Ovary (tissue), 7 donors: ENCODE measurements at regions not wholly inside any gene's neighbourhood (a gene's known extent, or its start where the extent isn't known, plus 50 kb on each side); places are given as distances from the start of the nearest gene placed in this dataset.
"Not testable (repeated sequence)": the region's sequence is repeated elsewhere in the genome, so short reads cannot be mapped to it uniquely, and the experiment has no call there.

ENCODE experiments used
- DNase-seq, 5 donors: peaks; one replicate each; pipeline ENCODE4 v3.0.0-alpha.2; 2019 to 2020
- H3K27ac ChIP-seq, 2 donors: fragments of 200-600 bp; one replicate each; pipeline versions ENCODE4 v1.5.1 to v1.8.0; 2019 to 2022
- H3K27me3 ChIP-seq: fragments of 200-600 bp; one replicate; pipeline ENCODE4 v1.8.0; 2022
- H3K36me3 ChIP-seq: fragments of 200-600 bp; sonication (generic); one replicate; pipeline ENCODE4 v1.5.1; 2019
- H3K4me1 ChIP-seq: one replicate; pipeline ENCODE4 v1.8.1; 2013; ENCODE audit warnings: mild to moderate bottlenecking, moderate library complexity; ENCODE audit not compliant: insufficient read depth
- H3K4me3 ChIP-seq: fragments of 200-600 bp; sonication (generic); one replicate; pipeline ENCODE4 v1.5.1; 2017
- H3K9me3 ChIP-seq, 2 donors: fragments of 200-600 bp in 1 of 2; sonication (generic) in 1 of 2; one replicate each; pipeline versions ENCODE4 v1.5.1 to v1.8.1; 2013 to 2019; ENCODE audit warnings: mild to moderate bottlenecking in 1 of 2, moderate library complexity in 1 of 2
- CTCF ChIP-seq, 3 donors: fragments of 450-650 bp in 2 of 3; fragments of 200-600 bp in 1 of 3; IDR thresholded peaks; one replicate each; pipeline versions ENCODE4 v1.5.1 to v1.8.0; 2016 to 2022; ENCODE audit warnings: antibody characterized with exemption in 3 of 3, mild to moderate bottlenecking in 1 of 3
- EP300 ChIP-seq: sonication (generic); formaldehyde crosslinking; IDR thresholded peaks from one replicate; pipeline ENCODE4 v1.6.1; 2017; ENCODE audit warnings: antibody characterized with exemption
- POLR2A ChIP-seq: fragments of 450-650 bp; IDR thresholded peaks from one replicate; pipeline ENCODE4 v1.6.1; 2017; ENCODE audit warnings: antibody characterized with exemption, mild to moderate bottlenecking, moderate library complexity
- WGBS, 3 donors: extraction: QIAGEN DNeasy Blood & Tissue Kit in 1 of 3; methylation state at CpG; one replicate each; pipeline versions ENCODE4 v1.1.5 to v1.1.7; 2013 to 2017; 5-methylcytosine and 5-hydroxymethylcytosine counted together
- intact Hi-C, 4 donors: fragments of 100-400 bp; cut with DNase I; formaldehyde crosslinking; loops; one replicate each; pipeline versions ENCODE4 v1.11.0 to v1.15.1; 2022 to 2023
- donor health status: DM: no; HTN: no; CAD: no; lungs with moderate emphysema.
- donor health status: DM: no; HTN: no; CAD: no.
- donor health status: Bipolar disorder and iron deficiency.
- donor health status: DM: no; HTN: no; CAD: no.
- donor health status: DM: yes; HTN: yes; CAD: no.

DNA sequence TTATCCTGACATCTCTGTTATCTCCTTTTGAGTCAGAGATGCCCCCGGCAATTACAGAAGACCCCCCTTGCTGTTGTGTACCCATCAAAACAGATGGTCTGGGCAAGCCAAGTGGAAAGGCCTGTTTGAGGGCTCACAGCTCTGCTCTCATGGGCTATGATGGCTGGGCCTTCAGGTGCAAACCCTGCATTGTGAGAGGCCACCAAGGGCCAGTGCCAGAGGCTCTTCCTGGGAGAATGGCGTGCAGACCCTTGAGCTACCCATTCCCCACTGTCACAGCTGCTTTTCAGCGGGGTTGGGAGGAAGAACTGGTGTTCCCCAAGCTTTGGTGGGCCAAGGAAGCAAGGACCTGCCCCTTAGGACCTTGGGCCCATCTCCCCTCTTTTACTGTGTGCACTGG lies 174.7 kb upstream of the PPP1R26 start:
- Histone ChIP-seq H3K4me3 (no peak overlapping the region), H3K9me3 (no peaks in the 10 kb centered on the region), H3K27ac (no peak overlapping the region), H3K36me3 (no peaks in the 10 kb centered on the region), H3K4me1 (no peaks in the 10 kb centered on the region), H3K27me3 (no peaks in the 10 kb centered on the region)
- 75 to 85% (median 78%) methylated on average over 3 of the region's 3 CpGs for WGBS, 3 donors
- no peak for TF ChIP-seq POLR2A
- TF ChIP-seq CTCF (IDR thresholded peaks at IDR 0.05), result no peak
- no peak for TF ChIP-seq EP300
- intact Hi-C loops, result no loop called here
- no peak for DNase-seq

- Histone ChIP-seq H3K36me3 (no peaks in the 10 kb centered on the region), H3K27me3 (no peaks in the 10 kb centered on the region), H3K27ac (no peak overlapping the region), H3K4me3 (no peak overlapping the region), H3K4me1 (no peaks in the 10 kb centered on the region), H3K9me3 (no peaks in the 10 kb centered on the region)
- TF ChIP-seq EP300, result no peak
- no peak for TF ChIP-seq CTCF (IDR thresholded peaks at IDR 0.05)
- TF ChIP-seq POLR2A, result no peak
- no peak for DNase-seq
- 63 to 65% (median 63%) methylated on average over 12 of the region's 12 CpGs for WGBS, 3 donors
- intact Hi-C loops, result no loop called here
These were observed 173.9 kb upstream of the PPP1R26 start for GRCh38 chr9:135305546-135306180.

- TF ChIP-seq CTCF (IDR thresholded peaks at IDR 0.05) (no peak), EP300 (no peak), POLR2A (no peak)
- DNase-seq, result no peak
- intact Hi-C loops, result no loop called here
- Histone ChIP-seq H3K27ac (no peak overlapping the region), H3K27me3 (no peaks in the 10 kb centered on the region), H3K36me3 (no peaks in the 10 kb centered on the region), H3K4me3 (no peak overlapping the region), H3K9me3 (no peaks in the 10 kb centered on the region), H3K4me1 (no peaks in the 10 kb centered on the region)
- 78 to 82% (median 82%) methylated on average over 12 of the region's 12 CpGs for WGBS, 3 donors
These were observed 172.9 kb upstream of the PPP1R26 start for GRCh38 chr9:135306699-135307098.

DNA sequence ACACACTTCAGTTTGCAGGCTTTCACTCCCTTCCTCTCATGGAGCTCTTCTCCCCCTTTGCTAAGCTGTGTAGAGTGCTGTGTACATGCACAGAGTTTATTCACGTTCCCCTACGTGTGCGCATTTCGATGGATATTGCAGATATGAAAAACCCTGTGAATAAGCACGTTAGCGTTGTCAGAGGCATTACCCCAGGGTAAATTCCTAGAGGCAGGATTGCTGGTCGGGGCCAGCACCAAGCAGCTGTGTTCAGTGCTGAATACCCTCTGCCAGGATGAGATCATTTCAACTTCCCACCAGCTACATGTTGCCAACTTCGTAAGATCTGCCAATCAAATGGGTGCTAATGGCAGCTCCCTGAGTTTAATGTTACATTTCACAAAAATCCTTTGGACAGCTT lies 172.3 kb upstream of the PPP1R26 start:
- Histone ChIP-seq H3K9me3 (no peaks in the 10 kb centered on the region), H3K36me3 (no peaks in the 10 kb centered on the region), H3K27ac (no peak overlapping the region), H3K27me3 (no peaks in the 10 kb centered on the region), H3K4me3 (no peak overlapping the region), H3K4me1 (no peaks in the 10 kb centered on the region)
- WGBS, 3 donors, result 67 to 75% (median 74%) methylated on average over 8 of the region's 8 CpGs
- intact Hi-C loops, result no loop called here
- no peak for DNase-seq
- no peak for TF ChIP-seq POLR2A
- no peak for TF ChIP-seq CTCF (IDR thresholded peaks at IDR 0.05)
- TF ChIP-seq EP300, result no peak

DNA sequence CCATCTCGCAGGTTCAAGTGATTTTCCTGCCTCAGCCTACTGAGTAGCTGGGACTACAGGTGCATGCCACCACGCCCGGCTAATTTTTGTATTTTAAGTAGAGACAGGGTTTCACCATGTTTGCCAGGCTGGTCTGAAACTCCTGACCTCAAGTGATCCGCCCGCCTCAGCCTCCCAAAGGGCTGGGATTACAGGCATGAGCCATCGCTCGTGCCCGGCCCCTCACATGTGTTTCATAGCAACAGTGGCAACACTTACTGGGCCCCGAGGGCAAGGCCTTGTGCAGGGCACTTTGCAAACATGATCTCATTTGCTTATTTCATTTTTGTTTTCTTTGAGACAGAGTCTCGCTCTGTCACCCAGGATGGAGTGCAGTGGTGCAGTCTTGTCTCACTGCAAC lies 171.7 kb upstream of the PPP1R26 start:
- H3K27ac ChIP-seq, H3K4me1 ChIP-seq, H3K9me3 ChIP-seq, H3K4me3 ChIP-seq, intact Hi-C loops, H3K36me3 ChIP-seq, H3K27me3 ChIP-seq, DNase-seq: not testable (repeated sequence)
- WGBS, 3 donors, result 77 to 90% (median 87%) methylated on average over 10 of the region's 10 CpGs
